GM19035 (cell line): ENCODE measurements at regions not wholly inside any gene's neighbourhood (a gene's known extent, or its start where the extent isn't known, plus 50 kb on each side); places are given as distances from the start of the nearest gene placed in this dataset.

Experiments used
- ATAC-seq: cut with Tn5 transposase; IDR thresholded peaks from one replicate; pipeline ENCODE4 v1.9.1; 2021; ENCODE audit not compliant: unreplicated experiment

DNA sequence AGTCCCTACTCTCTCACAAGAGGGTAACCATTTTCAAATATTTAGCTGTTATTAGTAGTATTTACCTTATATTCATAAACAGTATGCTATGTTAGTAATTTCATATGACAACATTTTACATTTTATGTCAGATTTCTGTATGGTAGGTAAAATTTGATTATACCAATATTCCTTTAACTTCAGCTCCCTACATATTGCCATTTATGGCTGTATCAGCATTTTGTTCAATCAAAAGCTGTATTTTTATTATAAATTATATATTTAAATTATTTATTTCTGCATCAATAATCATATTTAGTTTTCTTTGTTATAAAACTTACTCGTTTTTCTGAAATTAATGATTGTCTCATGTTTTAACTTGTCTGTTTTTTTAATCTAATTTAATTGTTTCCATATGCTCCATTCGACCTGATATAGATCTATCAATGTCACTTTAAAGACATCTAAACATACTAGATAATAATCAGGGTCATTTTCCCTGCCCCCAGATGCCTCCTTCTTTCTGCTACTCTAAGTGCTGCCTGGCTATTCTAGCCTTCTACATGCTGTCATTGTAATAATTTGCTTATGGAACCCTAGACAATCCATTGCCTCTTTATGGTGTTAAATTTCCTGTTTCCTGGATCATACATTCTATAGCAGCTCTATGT, 1976.7 kb upstream of the ADGRL3 start:
- ATAC-seq = no peak

DNA sequence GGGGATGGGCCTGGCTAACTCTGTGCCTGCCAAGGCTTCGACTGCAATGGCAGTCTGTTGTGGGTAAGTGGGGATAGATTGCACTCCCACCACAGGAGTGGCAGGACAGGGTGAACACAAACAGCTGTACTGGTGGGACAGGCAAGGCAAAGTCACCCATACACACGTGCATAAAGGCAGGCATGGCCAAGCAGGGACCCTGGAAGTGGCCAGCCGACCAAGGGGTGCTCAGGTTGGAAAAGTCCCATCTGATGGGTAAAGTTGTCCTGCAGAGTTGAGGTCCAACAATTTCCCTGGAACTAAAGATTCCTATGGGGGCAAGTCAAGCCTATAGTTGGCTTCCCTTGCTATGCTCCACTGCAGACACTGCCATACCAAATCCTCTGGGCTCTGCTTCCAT, 1961.9 kb upstream of the ADGRL3 start:
- no peak for ATAC-seq

DNA sequence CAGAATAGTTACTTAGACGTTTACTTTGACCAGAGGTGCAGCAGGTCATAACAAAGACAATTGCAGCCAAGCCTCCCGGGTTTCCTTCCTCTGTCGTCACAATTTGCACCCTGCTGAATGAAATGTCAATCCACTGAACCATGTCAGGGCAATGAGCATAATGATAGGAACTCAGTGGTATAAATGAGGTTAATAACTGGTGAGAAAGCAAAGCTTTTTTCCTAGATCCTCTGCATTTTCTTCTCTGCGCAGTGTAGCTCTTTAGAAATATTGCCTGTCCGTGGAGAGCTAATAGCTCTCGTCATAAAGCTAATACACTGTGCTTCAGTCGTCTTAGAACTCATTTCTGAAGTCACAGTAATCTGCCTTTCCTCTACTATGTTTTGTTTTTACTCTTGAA, 1960.1 kb upstream of the ADGRL3 start:
- ATAC-seq = no peak

DNA sequence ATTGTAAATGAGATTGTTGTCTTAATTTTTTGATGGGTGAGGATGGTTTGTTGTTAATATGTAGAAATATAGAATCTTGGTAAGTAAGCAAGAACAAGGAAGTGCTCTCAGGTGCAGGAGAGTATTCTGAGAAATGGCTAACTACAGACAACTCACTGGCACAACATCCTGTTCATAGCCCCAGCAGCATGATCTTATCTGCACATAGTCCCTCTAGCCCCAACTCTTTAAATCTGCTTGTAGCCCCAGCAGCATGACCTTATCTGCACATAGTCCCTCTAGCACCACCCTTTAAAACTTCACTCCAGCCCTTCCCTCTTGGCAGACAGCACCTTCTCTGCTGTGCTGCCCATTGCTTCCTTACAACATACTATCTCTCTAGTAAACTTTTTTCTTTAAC, 1957.1 kb upstream of the ADGRL3 start:
- no peak for ATAC-seq

DNA sequence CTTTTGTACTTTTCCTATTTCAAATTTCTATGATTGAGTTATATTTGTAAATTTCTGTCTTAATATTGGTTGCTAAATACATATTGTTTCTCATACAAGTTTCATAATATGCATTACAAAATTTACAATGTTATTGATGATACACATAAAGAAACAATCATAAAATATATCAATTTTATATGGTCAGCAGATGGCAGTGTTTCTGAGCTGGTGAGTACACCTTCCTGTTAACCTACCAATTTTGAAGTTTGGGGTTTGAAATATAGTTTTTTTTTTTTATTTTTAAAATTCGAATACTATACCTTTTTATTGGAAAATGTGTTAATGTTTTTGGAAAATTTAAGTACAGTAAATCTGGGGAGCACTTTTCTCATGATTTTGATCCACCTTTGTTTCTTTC, 1953.1 kb upstream of the ADGRL3 start:
- no peak for ATAC-seq

GRCh38 chr4:59248313-59248712, 1951.8 kb upstream of the ADGRL3 start:
- no peak for ATAC-seq

GRCh38 chr4:59249110-59249509, 1951.0 kb upstream of the ADGRL3 start:
- ATAC-seq = no peak

DNA sequence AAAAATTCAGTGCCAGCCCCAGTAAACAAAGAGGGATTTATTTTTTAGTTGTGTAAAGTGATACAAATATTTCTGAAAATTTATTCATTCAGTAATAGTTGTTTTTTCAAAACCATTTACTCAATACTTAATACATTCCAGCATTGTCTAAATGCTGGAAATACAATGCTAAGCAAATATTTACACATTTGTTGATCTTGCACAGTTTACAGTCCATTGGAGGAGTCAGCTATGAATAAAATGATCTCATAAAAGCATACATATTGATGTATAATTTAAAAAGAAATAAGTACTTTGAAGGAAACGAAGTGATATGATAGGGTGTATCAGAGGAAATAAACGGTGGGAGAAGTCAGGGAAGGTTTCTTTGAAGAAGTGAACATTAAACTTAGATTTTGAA, 1942.1 kb upstream of the ADGRL3 start:
- ATAC-seq = no peak

DNA sequence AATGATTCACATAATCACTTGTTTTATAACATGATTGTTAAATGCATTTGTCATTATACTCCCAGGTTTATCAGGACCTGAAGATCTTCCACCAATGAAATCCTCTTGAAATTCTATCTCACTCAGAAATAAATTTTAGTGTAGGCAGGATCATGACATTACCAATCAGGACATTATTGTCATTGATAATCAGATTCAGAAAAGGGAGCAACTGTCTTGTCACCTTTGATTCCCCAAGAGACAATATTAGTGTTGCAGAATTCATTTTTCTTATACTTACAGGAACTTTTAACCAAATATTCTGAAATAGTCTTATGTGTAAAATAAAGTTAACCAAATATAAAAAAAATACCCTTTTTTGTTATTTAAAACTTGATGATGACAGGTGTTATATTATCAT, 1892.5 kb upstream of the ADGRL3 start:
- ATAC-seq = no peak

GRCh38 chr4:59314637-59315036, 1885.5 kb upstream of the ADGRL3 start:
- no peak for ATAC-seq

GRCh38 chr4:59339631-59340030, 1860.5 kb upstream of the ADGRL3 start:
- no peak for ATAC-seq

DNA sequence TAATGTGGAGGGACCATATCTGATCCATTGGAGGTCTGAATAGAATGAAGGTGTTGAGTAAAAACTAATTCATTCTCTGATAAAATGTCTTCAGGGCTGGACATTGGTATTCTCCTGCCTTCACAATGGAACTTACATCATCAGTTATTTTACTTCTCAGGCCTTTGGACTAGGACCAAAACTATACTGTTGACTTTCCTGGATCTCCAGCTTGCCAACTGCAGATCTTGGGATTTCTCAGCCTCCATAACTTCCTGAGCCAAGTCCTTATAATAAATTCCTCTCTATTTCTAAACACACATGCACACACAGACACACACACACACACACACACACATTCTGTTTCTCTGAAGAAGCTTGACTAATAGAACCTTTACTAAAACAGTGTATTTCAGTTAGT, 1858.6 kb upstream of the ADGRL3 start:
- ATAC-seq = no peak

GRCh38 chr4:59348949-59349348, 1851.2 kb upstream of the ADGRL3 start:
- ATAC-seq = no peak

DNA sequence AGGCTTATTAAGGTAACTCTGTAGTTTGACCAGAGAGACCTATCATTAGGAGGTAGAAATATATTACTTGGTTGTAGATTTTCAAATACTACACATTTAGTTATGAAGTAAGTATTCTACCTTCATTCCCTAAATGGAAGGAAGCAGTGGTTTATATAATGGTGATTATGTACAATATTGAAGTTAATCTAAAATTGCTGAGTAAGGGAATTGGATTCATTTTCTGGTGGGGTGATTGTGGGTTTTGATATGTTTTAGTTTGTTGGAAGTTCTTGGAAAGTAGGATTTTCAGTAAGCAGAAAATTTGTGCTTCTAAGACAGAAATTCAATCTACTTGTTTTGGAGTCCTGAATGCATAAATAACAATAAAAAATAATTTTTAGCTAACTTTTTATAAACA, 1830.9 kb upstream of the ADGRL3 start:
- no peak for ATAC-seq

GRCh38 chr4:59374416-59374815, 1825.7 kb upstream of the ADGRL3 start:
- no peak for ATAC-seq

- ATAC-seq = no peak
Measured at GRCh38 chr4:59380841-59381366, 1819.2 kb upstream of the ADGRL3 start.

DNA sequence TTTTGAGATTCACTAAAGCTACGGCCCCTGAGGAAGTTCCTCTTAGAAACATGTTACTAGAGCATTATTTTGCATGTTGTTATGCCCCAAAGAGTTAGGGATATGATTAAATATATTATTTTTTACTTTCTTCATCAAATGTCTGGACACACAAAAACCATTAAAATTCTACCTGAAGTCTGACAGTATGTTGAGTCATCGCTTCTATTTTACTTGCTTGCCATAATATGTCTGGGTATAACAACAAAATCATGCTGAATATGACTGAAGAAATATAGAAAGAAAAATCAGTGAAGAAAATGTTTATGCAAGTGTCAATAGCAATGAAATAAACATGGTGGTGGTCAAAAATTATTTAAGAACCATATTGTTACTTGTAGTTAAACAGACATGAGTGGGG, 1818.5 kb upstream of the ADGRL3 start:
- no peak for ATAC-seq

- no peak for ATAC-seq
Measured at GRCh38 chr4:59387759-59388758, 1812.1 kb upstream of the ADGRL3 start.

DNA sequence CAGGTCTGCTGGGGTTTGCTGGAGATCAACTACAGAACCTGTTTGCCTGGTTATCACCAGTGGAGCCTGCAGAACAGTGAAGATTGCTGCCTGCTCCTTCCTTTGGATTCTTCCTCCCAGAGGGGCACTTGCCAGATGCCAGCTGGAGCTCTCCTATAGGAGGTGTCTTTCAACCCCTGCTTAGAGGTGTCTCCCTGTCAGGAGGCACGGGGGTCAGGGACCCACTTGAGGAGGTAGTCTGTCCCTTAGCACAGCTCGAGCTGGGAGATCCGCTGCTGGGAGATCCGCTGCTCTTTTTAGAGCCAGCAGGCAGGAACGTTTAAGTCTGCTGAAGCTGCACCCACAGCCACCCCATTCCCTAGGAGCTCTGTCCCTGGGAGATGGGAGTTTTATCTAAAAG, 1806.3 kb upstream of the ADGRL3 start:
- ATAC-seq = no peak

GRCh38 chr4:59400334-59400733, 1799.8 kb upstream of the ADGRL3 start:
- ATAC-seq = no peak

DNA sequence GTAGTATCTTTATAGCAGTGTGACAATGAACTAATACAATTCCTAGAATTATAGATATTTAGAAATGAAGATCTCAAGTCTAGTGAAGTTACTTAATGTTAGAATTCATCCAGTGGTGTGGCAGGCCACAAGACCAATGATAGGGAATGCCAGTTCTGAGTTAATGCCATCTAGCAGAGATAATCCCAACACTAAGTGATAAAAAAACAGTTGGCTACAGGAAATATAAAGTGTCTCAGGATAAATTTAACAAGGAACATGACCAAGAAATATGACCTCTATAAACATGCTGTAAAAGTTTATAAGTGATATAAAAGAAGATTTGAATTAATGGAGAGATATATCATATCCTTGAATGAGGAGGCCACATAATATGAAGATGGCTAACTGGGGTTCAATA, 1790.5 kb upstream of the ADGRL3 start:
- no peak for ATAC-seq

- ATAC-seq = no peak
Measured at GRCh38 chr4:59412739-59413138, 1787.4 kb upstream of the ADGRL3 start.
